Eye (tissue), 1 donor: ENCODE measurements at regions not wholly inside any gene's neighbourhood (a gene's known extent, or its start where the extent isn't known, plus 50 kb on each side); places are given as distances from the start of the nearest gene placed in this dataset.

Experiments
- DNase-seq: peaks from one replicate; pipeline ENCODE4 v3.0.0-alpha.2; 2015

- DNase-seq = no peak
Measured at GRCh38 chr4:110967936-110968335, 345.1 kb upstream of the PITX2 start.

GRCh38 chr4:110970642-110971041 lies 347.8 kb upstream of the PITX2 start:
- no peak for DNase-seq

GRCh38 chr4:110975338-110975737 lies 352.5 kb upstream of the PITX2 start:
- no peak for DNase-seq

GRCh38 chr4:110977554-110977953 lies 354.7 kb upstream of the PITX2 start:
- DNase-seq = no peak

- DNase-seq = no peak
Measured at GRCh38 chr4:110978761-110979160, 355.9 kb upstream of the PITX2 start.

GRCh38 chr4:110982486-110982885 lies 359.6 kb upstream of the PITX2 start:
- DNase-seq = no peak

GRCh38 chr4:110988722-110989121 lies 365.8 kb upstream of the PITX2 start:
- peak; percentile 55 for DNase-seq

GRCh38 chr4:110989125-110989524 lies 366.2 kb upstream of the PITX2 start:
- DNase-seq = no peak

GRCh38 chr4:110994781-110995180 lies 371.9 kb upstream of the PITX2 start:
- DNase-seq = peak; percentile 41

- DNase-seq = no peak
Measured at GRCh38 chr4:110998320-110998719, 375.4 kb upstream of the PITX2 start.

- DNase-seq = no peak
Measured at GRCh38 chr4:111011458-111011857, 388.6 kb upstream of the PITX2 start.

- DNase-seq = no peak
Measured at GRCh38 chr4:111013846-111014245, 391.0 kb upstream of the PITX2 start.

GRCh38 chr4:111014537-111014936 lies 391.7 kb upstream of the PITX2 start:
- no peak for DNase-seq

- DNase-seq = no peak
Measured at GRCh38 chr4:111016416-111016815, 393.5 kb upstream of the PITX2 start.

- no peak for DNase-seq
Measured at GRCh38 chr4:111018216-111018615, 395.3 kb upstream of the PITX2 start.

GRCh38 chr4:111020476-111020875 lies 397.6 kb upstream of the PITX2 start:
- no peak for DNase-seq

GRCh38 chr4:111020961-111021360 lies 398.1 kb upstream of the PITX2 start:
- no peak for DNase-seq

- DNase-seq = no peak
Measured at GRCh38 chr4:111022758-111023157, 399.9 kb upstream of the PITX2 start.

- no peak for DNase-seq
Measured at GRCh38 chr4:111027526-111027925, 404.6 kb upstream of the PITX2 start.

GRCh38 chr4:111028795-111029194 lies 405.9 kb upstream of the PITX2 start:
- no peak for DNase-seq

- no peak for DNase-seq
Measured at GRCh38 chr4:111031001-111031579, 408.2 kb upstream of the PITX2 start.

- no peak for DNase-seq
Measured at GRCh38 chr4:111031596-111031995, 408.7 kb upstream of the PITX2 start.

- peak; percentile 68 for DNase-seq
Measured at GRCh38 chr4:111037591-111038360, 414.9 kb upstream of the PITX2 start.

- no peak for DNase-seq
Measured at GRCh38 chr4:111040904-111041303, 418.0 kb upstream of the PITX2 start.

- no peak for DNase-seq
Measured at GRCh38 chr4:111043286-111043685, 420.4 kb upstream of the PITX2 start.
